ENCODE measurements at regions not wholly inside any gene's neighbourhood (a gene's known extent, or its start where the extent isn't known, plus 50 kb on each side); places are given as distances from the start of the nearest gene placed in this dataset.

DNA sequence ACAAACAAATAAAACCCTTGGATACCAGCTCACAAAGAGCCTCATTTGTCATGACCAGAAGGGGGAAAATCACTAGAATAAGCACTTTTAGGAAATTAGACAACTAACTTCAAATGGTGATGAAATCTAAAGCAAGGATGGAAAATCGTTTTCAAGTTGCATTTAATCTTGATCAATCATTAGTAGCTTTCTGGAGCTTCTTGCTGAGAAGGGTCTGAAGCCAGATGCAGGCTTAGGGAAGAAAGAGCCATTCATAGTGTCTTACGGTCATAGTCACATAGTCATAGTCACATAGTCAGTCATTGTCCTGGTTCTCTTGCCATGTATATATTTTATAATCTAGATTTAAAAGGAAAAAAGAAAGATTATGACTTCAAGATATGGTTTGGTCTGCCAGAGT is 610.5 kb downstream of the ACTL7B start:
- dilution Hi-C loops (cut with MboI; ENCODE audit: extremely low pct_ligation_motif_present, low sequenced_read_pairs): no loop called here
- TF ChIP-seq, protein P1, sequence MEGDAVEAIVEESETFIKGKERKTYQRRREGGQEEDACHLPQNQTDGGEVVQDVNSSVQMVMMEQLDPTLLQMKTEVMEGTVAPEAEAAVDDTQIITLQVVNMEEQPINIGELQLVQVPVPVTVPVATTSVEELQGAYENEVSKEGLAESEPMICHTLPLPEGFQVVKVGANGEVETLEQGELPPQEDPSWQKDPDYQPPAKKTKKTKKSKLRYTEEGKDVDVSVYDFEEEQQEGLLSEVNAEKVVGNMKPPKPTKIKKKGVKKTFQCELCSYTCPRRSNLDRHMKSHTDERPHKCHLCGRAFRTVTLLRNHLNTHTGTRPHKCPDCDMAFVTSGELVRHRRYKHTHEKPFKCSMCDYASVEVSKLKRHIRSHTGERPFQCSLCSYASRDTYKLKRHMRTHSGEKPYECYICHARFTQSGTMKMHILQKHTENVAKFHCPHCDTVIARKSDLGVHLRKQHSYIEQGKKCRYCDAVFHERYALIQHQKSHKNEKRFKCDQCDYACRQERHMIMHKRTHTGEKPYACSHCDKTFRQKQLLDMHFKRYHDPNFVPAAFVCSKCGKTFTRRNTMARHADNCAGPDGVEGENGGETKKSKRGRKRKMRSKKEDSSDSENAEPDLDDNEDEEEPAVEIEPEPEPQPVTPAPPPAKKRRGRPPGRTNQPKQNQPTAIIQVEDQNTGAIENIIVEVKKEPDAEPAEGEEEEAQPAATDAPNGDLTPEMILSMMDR (optimal IDR thresholded peaks at IDR 0.05 in 1 of 3, IDR thresholded peaks at IDR 0.05 in 1 of 3, conservative IDR thresholded peaks at IDR 0.05 in 1 of 3; ENCODE audit: extremely low read depth in 1 of 3, insufficient read depth in 2 of 3, low read length in 3 of 3): no peak
- no peak for TF ChIP-seq EZH2 (IDR thresholded peaks at IDR 0.05; ENCODE audit: low read length)
- no peak for FAIRE-seq

DNA sequence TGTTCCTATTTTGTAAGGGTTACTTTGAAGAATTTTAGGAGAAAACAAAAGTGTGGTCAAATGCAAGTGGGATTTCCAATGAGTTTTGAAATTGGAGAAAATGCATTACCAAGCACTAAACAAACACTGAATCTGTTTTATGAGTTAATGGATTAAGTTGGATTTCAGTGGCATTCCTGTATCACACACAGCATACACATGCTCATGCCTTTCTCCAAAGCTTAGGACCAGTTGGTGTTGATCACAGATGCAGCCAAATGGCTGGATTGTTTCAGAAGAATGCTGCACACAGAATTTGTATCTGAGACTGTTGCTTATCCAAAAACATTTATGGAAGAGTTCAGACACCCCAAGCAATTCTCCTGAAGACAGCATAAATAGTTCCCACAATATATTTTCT is 611.1 kb downstream of the ACTL7B start:
- no peaks in the 10 kb centered on the region for H3K79me2 ChIP-seq (ENCODE audit: control insufficient read depth, insufficient read depth, low read length)
- TF ChIP-seq, protein P1 (optimal IDR thresholded peaks at IDR 0.05 in 1 of 3, IDR thresholded peaks at IDR 0.05 in 1 of 3, conservative IDR thresholded peaks at IDR 0.05 in 1 of 3; ENCODE audit: extremely low read depth in 1 of 3, insufficient read depth in 2 of 3, low read length in 3 of 3): no peak
- no peak for TF ChIP-seq EZH2 (IDR thresholded peaks at IDR 0.05; ENCODE audit: low read length)
- DNase-seq (ENCODE audit: low read depth, low spot score): no peak
- H3K9me3 ChIP-seq (ENCODE audit: control insufficient read depth, low read depth, low read length): no peaks in the 10 kb centered on the region
- no peak overlapping the region for H3K4me3 ChIP-seq (ENCODE audit: control insufficient read depth in 2 of 3, extremely low read depth in 1 of 3, insufficient read depth in 2 of 3, low read depth in 1 of 3, low read length in 3 of 3)
- H2AFZ ChIP-seq (ENCODE audit: control insufficient read depth, low read length): no peak overlapping the region
- no peak overlapping the region for H3K4me2 ChIP-seq (ENCODE audit: control insufficient read depth, extremely low read depth, insufficient read depth, low read depth, low read length)
- no peak overlapping the region for H3K27ac ChIP-seq (ENCODE audit: control insufficient read depth, insufficient read depth, low read length)
- dilution Hi-C loops (cut with MboI; ENCODE audit: extremely low pct_ligation_motif_present, low sequenced_read_pairs): no loop called here
- H3K27me3 ChIP-seq (ENCODE audit: control insufficient read depth, extremely low read depth, insufficient read depth, low read length): no peaks in the 10 kb centered on the region
- H3K36me3 ChIP-seq (ENCODE audit: control insufficient read depth in 2 of 2, extremely low read depth in 1 of 2, insufficient read depth in 2 of 2, low read length in 2 of 2): no peaks in the 10 kb centered on the region
- no peaks in the 10 kb centered on the region for H3K9me1 ChIP-seq (ENCODE audit: control insufficient read depth, extremely low read depth, insufficient read depth, low read length)
- no peaks in the 10 kb centered on the region for H3K4me1 ChIP-seq (ENCODE audit: control insufficient read depth, extremely low read depth, insufficient read depth, low read length)
- no peak overlapping the region for H3K9ac ChIP-seq (ENCODE audit: control insufficient read depth, extremely low read depth, insufficient read depth, low read length)
- H4K20me1 ChIP-seq (ENCODE audit: control insufficient read depth, extremely low read depth, insufficient read depth, low read length): no peaks in the 10 kb centered on the region
- FAIRE-seq: no peak

More for the DNA sequence above, 610.5 kb downstream of the ACTL7B start:
- H3K36me3 ChIP-seq (ENCODE audit: control insufficient read depth in 2 of 2, extremely low read depth in 1 of 2, insufficient read depth in 2 of 2, low read length in 2 of 2): no peaks in the 10 kb centered on the region
- no peaks in the 10 kb centered on the region for H3K27me3 ChIP-seq (ENCODE audit: control insufficient read depth, extremely low read depth, insufficient read depth, low read length)
- H2AFZ ChIP-seq (ENCODE audit: control insufficient read depth, low read length): no peak overlapping the region
- H3K79me2 ChIP-seq (ENCODE audit: control insufficient read depth, insufficient read depth, low read length): no peaks in the 10 kb centered on the region
- no peak overlapping the region for H3K4me3 ChIP-seq (ENCODE audit: control insufficient read depth in 2 of 3, extremely low read depth in 1 of 3, insufficient read depth in 2 of 3, low read depth in 1 of 3, low read length in 3 of 3)
- no peak overlapping the region for H3K4me2 ChIP-seq (ENCODE audit: control insufficient read depth, extremely low read depth, insufficient read depth, low read depth, low read length)
- H3K9me3 ChIP-seq (ENCODE audit: control insufficient read depth, low read depth, low read length): no peaks in the 10 kb centered on the region
- no peak overlapping the region for H3K9ac ChIP-seq (ENCODE audit: control insufficient read depth, extremely low read depth, insufficient read depth, low read length)
- DNase-seq (ENCODE audit: low read depth, low spot score): no peak
- no peaks in the 10 kb centered on the region for H3K9me1 ChIP-seq (ENCODE audit: control insufficient read depth, extremely low read depth, insufficient read depth, low read length)
- no peaks in the 10 kb centered on the region for H3K4me1 ChIP-seq (ENCODE audit: control insufficient read depth, extremely low read depth, insufficient read depth, low read length)
- no peaks in the 10 kb centered on the region for H4K20me1 ChIP-seq (ENCODE audit: control insufficient read depth, extremely low read depth, insufficient read depth, low read length)
- H3K27ac ChIP-seq (ENCODE audit: control insufficient read depth, insufficient read depth, low read length): no peak overlapping the region

Measured in keratinocyte (primary cell).